Right lobe of liver (tissue), 6 donors: ENCODE measurements at regions not wholly inside any gene's neighbourhood (a gene's known extent, or its start where the extent isn't known, plus 50 kb on each side); places are given as distances from the start of the nearest gene placed in this dataset.

Experiments
- ATAC-seq, 4 donors: fragments of 200-7000 bp; cut with Tn5 transposase; one replicate each; pipeline ENCODE4 v1.9.1; 2020; ENCODE audit warnings: mild to moderate bottlenecking in 4 of 4, moderate library complexity in 4 of 4
- DNase-seq, 3 donors: peaks; one replicate each; pipeline ENCODE4 v3.0.0-alpha.2; 2020
- H3K27ac ChIP-seq, 3 donors: fragments of 200-600 bp; one replicate each; pipeline ENCODE4 v1.8.0; 2022
- H3K27me3 ChIP-seq, 2 donors: fragments of 200-600 bp; one replicate each; pipeline ENCODE4 v1.8.0; 2022
- H3K36me3 ChIP-seq, 4 donors: fragments of 200-600 bp; sonication (generic) in 1 of 4; one replicate each; pipeline versions ENCODE4 v1.5.1 to v1.8.0; 2017 to 2022; ENCODE audit warnings: control low read depth in 1 of 4
- H3K4me1 ChIP-seq, 4 donors: fragments of 200-600 bp; sonication (generic) in 1 of 4; one replicate each; pipeline versions ENCODE4 v1.5.1 to v1.8.0; 2017 to 2022; ENCODE audit warnings: control low read depth in 1 of 4
- H3K4me3 ChIP-seq, 3 donors: fragments of 200-600 bp; one replicate each; pipeline ENCODE4 v1.8.0; 2022
- H3K9me3 ChIP-seq, 4 donors: fragments of 200-600 bp; sonication (generic) in 1 of 4; one replicate each; pipeline versions ENCODE4 v1.5.1 to v1.8.0; 2017 to 2022; ENCODE audit warnings: control low read depth in 1 of 4
- POLR2A ChIP-seq: fragments of 450-650 bp; IDR thresholded peaks from one replicate; pipeline ENCODE4 v1.6.1; 2017; ENCODE audit warnings: antibody characterized with exemption, mild to moderate bottlenecking
- WGBS: methylation state at CpG from one replicate; pipeline ENCODE4 v1.1.6; 2018; ENCODE audit warnings: low coverage, low lambda C conversion rate; ENCODE audit not compliant: insufficient coverage; ENCODE audit errors: missing lambda C conversion rate; 5-methylcytosine and 5-hydroxymethylcytosine counted together
- intact Hi-C, 2 donors: fragments of 100-400 bp; cut with DNase I; formaldehyde crosslinking; loops; one replicate each; pipeline versions ENCODE4 v1.11.2 to v1.14.1; 2022
- TF ChIP-seq, protein P1 (sequence below), 4 donors: fragments of 200-600 bp in 3 of 4; fragments of 450-650 bp in 1 of 4; IDR thresholded peaks; one replicate each; pipeline versions ENCODE4 v1.5.1 to v1.8.0; 2016 to 2022; ENCODE audit warnings: antibody characterized with exemption in 4 of 4, mild to moderate bottlenecking in 2 of 4
- donor health status: DM: no; HTN: yes; CAD: no.
- donor health status: DM: no; HTN: no; CAD: no.
- donor health status: DM: no; HTN: no; CAD: no.
- donor health status: DM: no; HTN: yes; CAD: no.
- donor health status: DM: no; HTN: yes; CAD: no.

GRCh38 chr10:9081961-9082360, 1027.5 kb downstream of the GATA3 start:
- ATAC-seq (no peak), DNase-seq (no peak)
- Histone ChIP-seq H3K36me3 (no peaks in the 10 kb centered on the region), H3K27ac (no peak overlapping the region), H3K27me3 (no peaks in the 10 kb centered on the region), H3K9me3 (no peaks in the 10 kb centered on the region), H3K4me3 (no peak overlapping the region), H3K4me1 (no peaks in the 10 kb centered on the region)
- TF ChIP-seq, protein P1, sequence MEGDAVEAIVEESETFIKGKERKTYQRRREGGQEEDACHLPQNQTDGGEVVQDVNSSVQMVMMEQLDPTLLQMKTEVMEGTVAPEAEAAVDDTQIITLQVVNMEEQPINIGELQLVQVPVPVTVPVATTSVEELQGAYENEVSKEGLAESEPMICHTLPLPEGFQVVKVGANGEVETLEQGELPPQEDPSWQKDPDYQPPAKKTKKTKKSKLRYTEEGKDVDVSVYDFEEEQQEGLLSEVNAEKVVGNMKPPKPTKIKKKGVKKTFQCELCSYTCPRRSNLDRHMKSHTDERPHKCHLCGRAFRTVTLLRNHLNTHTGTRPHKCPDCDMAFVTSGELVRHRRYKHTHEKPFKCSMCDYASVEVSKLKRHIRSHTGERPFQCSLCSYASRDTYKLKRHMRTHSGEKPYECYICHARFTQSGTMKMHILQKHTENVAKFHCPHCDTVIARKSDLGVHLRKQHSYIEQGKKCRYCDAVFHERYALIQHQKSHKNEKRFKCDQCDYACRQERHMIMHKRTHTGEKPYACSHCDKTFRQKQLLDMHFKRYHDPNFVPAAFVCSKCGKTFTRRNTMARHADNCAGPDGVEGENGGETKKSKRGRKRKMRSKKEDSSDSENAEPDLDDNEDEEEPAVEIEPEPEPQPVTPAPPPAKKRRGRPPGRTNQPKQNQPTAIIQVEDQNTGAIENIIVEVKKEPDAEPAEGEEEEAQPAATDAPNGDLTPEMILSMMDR (IDR thresholded peaks at IDR 0.05): no peak
- TF ChIP-seq POLR2A: no peak
- intact Hi-C loops: no loop called here
- WGBS: 20% methylated on average over 2 of the region's 2 CpGs

DNA sequence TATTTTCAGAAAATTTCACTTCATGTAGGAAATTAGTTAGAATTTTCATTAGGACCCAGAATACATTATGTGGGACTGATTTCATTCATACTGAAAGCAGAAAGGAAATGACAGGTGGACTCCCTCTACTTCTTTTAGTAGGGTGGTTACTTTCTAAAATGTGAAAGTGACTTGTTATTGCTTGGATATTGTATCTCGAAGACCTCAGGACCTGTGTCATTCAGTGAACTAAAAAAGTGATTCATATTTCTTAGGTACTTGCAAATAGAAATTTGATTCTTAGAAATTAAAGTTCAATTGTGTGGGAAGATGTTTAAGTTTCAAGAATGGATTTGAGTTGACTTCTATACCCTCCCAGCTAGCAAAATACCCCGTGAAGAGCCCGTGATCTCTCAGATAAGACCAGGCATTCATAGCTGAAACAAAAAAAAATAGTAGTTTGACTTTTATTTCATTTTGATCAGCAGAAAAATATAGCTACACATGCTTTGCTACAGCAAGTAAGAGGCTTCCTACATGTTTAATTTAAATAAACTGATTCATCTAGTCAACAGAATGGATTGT, 1037.1 kb downstream of the GATA3 start:
- no peaks in the 10 kb centered on the region for H3K36me3 ChIP-seq
- DNase-seq (no peak), ATAC-seq (no peak)
- no peak overlapping the region for H3K27ac ChIP-seq
- 28% methylated on average over 3 of the region's 3 CpGs for WGBS
- no peaks in the 10 kb centered on the region for H3K4me1 ChIP-seq
- H3K9me3 ChIP-seq: no peaks in the 10 kb centered on the region
- TF ChIP-seq POLR2A: no peak
- TF ChIP-seq, protein P1 (IDR thresholded peaks at IDR 0.05): no peak
- H3K27me3 ChIP-seq: no peaks in the 10 kb centered on the region
- intact Hi-C loops: no loop called here
- no peak overlapping the region for H3K4me3 ChIP-seq

DNA sequence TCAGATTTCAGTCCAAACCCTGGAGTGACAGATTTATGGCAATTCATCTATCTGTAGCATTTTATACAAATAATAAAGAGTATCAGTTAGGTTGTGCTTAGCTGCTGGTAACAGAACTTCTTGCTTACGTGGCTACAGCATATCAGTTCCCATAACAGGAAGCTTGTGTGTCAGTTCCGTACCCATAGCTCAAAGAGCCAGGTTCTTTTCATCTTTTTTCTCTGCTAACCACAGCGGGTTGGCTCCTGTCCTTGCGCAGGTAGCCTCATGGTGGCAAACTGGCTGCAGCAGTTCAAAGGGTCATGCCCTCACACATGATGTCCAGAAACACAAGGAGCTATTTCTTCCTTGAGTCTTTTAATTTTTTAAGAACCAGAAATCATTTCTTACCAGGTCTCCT, 1041.8 kb downstream of the GATA3 start:
- H3K27ac ChIP-seq: no peak overlapping the region
- intact Hi-C loops: no loop called here
- no peaks in the 10 kb centered on the region for H3K27me3 ChIP-seq
- no peak for ATAC-seq
- DNase-seq: no peak
- TF ChIP-seq POLR2A: no peak
- TF ChIP-seq, protein P1 (IDR thresholded peaks at IDR 0.05): no peak
- H3K36me3 ChIP-seq: no peaks in the 10 kb centered on the region
- no peaks in the 10 kb centered on the region for H3K4me1 ChIP-seq
- H3K9me3 ChIP-seq: no peaks in the 10 kb centered on the region
- H3K4me3 ChIP-seq: no peak overlapping the region
- WGBS: 40% methylated on average over 4 of the region's 4 CpGs

DNA sequence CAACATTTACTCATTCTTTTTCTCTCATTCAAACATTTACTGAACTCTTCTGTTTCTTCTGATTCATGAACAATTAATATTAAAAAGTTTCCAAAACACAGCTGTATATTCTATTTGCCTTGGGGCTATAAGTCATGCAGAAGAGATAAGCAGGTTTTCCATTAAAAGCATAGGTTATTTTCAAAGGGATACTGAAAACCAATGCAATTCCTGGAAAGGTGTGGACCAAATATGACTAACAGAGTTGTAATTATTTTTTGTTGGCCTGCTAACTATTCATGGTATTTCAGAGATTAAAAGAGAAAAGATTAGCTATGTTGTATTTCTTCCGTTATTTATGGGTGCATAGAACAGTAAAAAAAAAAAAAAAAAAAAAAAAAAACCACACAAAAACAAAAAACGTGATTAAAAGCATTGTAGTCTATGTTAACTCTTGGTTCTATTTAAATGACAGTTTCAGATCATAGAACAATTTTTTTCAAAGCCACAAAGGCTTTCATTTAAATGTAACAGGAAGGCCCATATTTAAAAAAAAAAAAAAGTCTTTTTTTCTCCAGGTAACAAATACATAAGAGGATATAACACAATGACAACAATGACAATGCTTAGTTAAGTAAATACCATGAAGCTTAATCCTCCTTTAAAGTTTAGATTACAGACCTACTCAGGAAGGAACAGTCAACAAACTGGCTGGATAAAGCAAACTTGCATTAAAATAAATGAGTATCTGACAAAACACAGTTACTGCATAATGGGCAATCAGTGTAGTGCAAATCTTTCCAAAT, 1042.9 kb downstream of the GATA3 start:
- Histone ChIP-seq H3K4me1 (no peaks in the 10 kb centered on the region), H3K27me3 (no peaks in the 10 kb centered on the region), H3K27ac (no peak overlapping the region), H3K4me3 (no peak overlapping the region), H3K36me3 (no peaks in the 10 kb centered on the region), H3K9me3 (no peaks in the 10 kb centered on the region)
- DNase-seq (no peak), ATAC-seq (no peak)
- 15% methylated on average over 2 of the region's 2 CpGs for WGBS
- TF ChIP-seq POLR2A: no peak
- TF ChIP-seq, protein P1 (IDR thresholded peaks at IDR 0.05): no peak
- intact Hi-C loops: no loop called here
